ENCODE measurements at regions not wholly inside any gene's neighbourhood (a gene's known extent, or its start where the extent isn't known, plus 50 kb on each side); places are given as distances from the start of the nearest gene placed in this dataset.

GRCh38 chr16:8474587-8474986, 115.7 kb downstream of the TMEM114 start:
- TF ChIP-seq CTCF (IDR thresholded peaks at IDR 0.05) (no peak), POLR2AphosphoS5 (IDR thresholded peaks at IDR 0.05; ENCODE audit: insufficient read depth in 1 of 2, low read depth in 1 of 2) (no peak), POLR2A (IDR thresholded peaks at IDR 0.05) (no peak)

Measured in vagina (tissue), 2 donors.